ENCODE measurements at regions not wholly inside any gene's neighbourhood (a gene's known extent, or its start where the extent isn't known, plus 50 kb on each side); places are given as distances from the start of the nearest gene placed in this dataset.

GRCh38 chr7:131792311-131792710 lies 235.9 kb upstream of the PODXL start:
- WGBS, 2 donors = 88 to 91% methylated on average over 3 of the region's 3 CpGs
- no peak for TF ChIP-seq CTCF (IDR thresholded peaks at IDR 0.05)
- TF ChIP-seq POLR2A (IDR thresholded peaks at IDR 0.05) = no peak
- TF ChIP-seq EP300 (IDR thresholded peaks at IDR 0.05) = no peak
- H3K27me3 ChIP-seq = no peaks in the 10 kb centered on the region
- no peaks in the 10 kb centered on the region for H3K4me1 ChIP-seq
- DNase-seq (ENCODE audit: low spot score in 2 of 2) = no peak
- H3K9me3 ChIP-seq = no peaks in the 10 kb centered on the region
- no peak overlapping the region for H3K4me3 ChIP-seq
- H3K36me3 ChIP-seq = no peaks in the 10 kb centered on the region
- H3K27ac ChIP-seq = no peak overlapping the region

- 50 to 89% methylated on average over 1 of the region's 1 CpG for WGBS, 2 donors
These were observed 230.7 kb upstream of the PODXL start for GRCh38 chr7:131787101-131787500.

GRCh38 chr7:131786204-131786603 lies 229.8 kb upstream of the PODXL start:
- no peaks in the 10 kb centered on the region for H3K36me3 ChIP-seq
- TF ChIP-seq EP300 (IDR thresholded peaks at IDR 0.05) = no peak
- no peak for TF ChIP-seq POLR2A (IDR thresholded peaks at IDR 0.05)
- no peak for TF ChIP-seq CTCF (IDR thresholded peaks at IDR 0.05)
- 39 to 53% methylated on average over 2 of the region's 2 CpGs for WGBS, 2 donors
- no peak overlapping the region for H3K4me3 ChIP-seq
- H3K27ac ChIP-seq = no peak overlapping the region
- no peak for DNase-seq (ENCODE audit: low spot score in 2 of 2)
- no peaks in the 10 kb centered on the region for H3K9me3 ChIP-seq
- H3K27me3 ChIP-seq = no peaks in the 10 kb centered on the region
- H3K4me1 ChIP-seq = no peaks in the 10 kb centered on the region

More at GRCh38 chr7:131787101-131787500, 230.7 kb upstream of the PODXL start:
- Histone ChIP-seq H3K27ac (no peak overlapping the region), H3K36me3 (no peaks in the 10 kb centered on the region), H3K4me1 (no peaks in the 10 kb centered on the region), H3K9me3 (no peaks in the 10 kb centered on the region), H3K4me3 (no peak overlapping the region), H3K27me3 (no peaks in the 10 kb centered on the region)
- no peak for DNase-seq (ENCODE audit: low spot score in 2 of 2)
- TF ChIP-seq EP300 (IDR thresholded peaks at IDR 0.05) = no peak
- TF ChIP-seq POLR2A (IDR thresholded peaks at IDR 0.05) = no peak
- TF ChIP-seq CTCF (IDR thresholded peaks at IDR 0.05) = no peak

- no peak for DNase-seq (ENCODE audit: low spot score in 2 of 2)
- Histone ChIP-seq H3K4me1 (no peaks in the 10 kb centered on the region), H3K27ac (no peak overlapping the region), H3K4me3 (no peak overlapping the region), H3K27me3 (no peaks in the 10 kb centered on the region), H3K9me3 (no peaks in the 10 kb centered on the region), H3K36me3 (no peaks in the 10 kb centered on the region)
- TF ChIP-seq CTCF (IDR thresholded peaks at IDR 0.05) = no peak
- no peak for TF ChIP-seq EP300 (IDR thresholded peaks at IDR 0.05)
- TF ChIP-seq POLR2A (IDR thresholded peaks at IDR 0.05) = no peak
- 83 to 94% methylated on average over 2 of the region's 2 CpGs for WGBS, 2 donors
These were observed 222.2 kb upstream of the PODXL start for GRCh38 chr7:131778601-131779000.

GRCh38 chr7:131774419-131775220 lies 218.2 kb upstream of the PODXL start:
- H3K4me1 ChIP-seq = no peaks in the 10 kb centered on the region
- H3K9me3 ChIP-seq = no peaks in the 10 kb centered on the region
- H3K36me3 ChIP-seq = no peaks in the 10 kb centered on the region
- no peaks in the 10 kb centered on the region for H3K27me3 ChIP-seq
- H3K27ac ChIP-seq = no peak overlapping the region
- TF ChIP-seq EP300 (IDR thresholded peaks at IDR 0.05) (no peak), POLR2A (IDR thresholded peaks at IDR 0.05) (no peak), CTCF (IDR thresholded peaks at IDR 0.05) (no peak)
- 63 to 77% methylated on average over 10 of the region's 10 CpGs for WGBS, 2 donors
- no peak for DNase-seq (ENCODE audit: low spot score in 2 of 2)
- H3K4me3 ChIP-seq = no peak overlapping the region
